ENCODE measurements at regions not wholly inside any gene's neighbourhood (a gene's known extent, or its start where the extent isn't known, plus 50 kb on each side); places are given as distances from the start of the nearest gene placed in this dataset.

- TF ChIP-seq ZBTB34 (CRISPR knock-in tag; IDR thresholded peaks at IDR 0.05) (no peak), GATAD2B (IDR thresholded peaks at IDR 0.05; ENCODE audit: borderline replicate concordance) (no peak), BRCA1 (IDR thresholded peaks at IDR 0.05) (no peak), BRCA1 (CRISPR knock-in tag; IDR thresholded peaks at IDR 0.05) (no peak), ARHGAP35 (IDR thresholded peaks at IDR 0.05; ENCODE audit: partially characterized antibody) (no peak), PHTF2 (CRISPR knock-in tag; IDR thresholded peaks at IDR 0.05) (no peak), RFX7 (CRISPR knock-in tag; IDR thresholded peaks at IDR 0.05) (no peak), ZFP30 (CRISPR knock-in tag; IDR thresholded peaks at IDR 0.05; ENCODE audit: borderline replicate concordance) (no peak), CHCHD3 (CRISPR knock-in tag; IDR thresholded peaks at IDR 0.05) (no peak), DIDO1 (tag; IDR thresholded peaks at IDR 0.05; ENCODE audit: low read depth) (no peak), NBN (IDR thresholded peaks at IDR 0.05; ENCODE audit: low read depth) (no peak), ZNF217 (CRISPR knock-in tag; IDR thresholded peaks at IDR 0.05) (no peak), MEIS2 (IDR thresholded peaks at IDR 0.05; ENCODE audit: partially characterized antibody) (no peak)
- TF ChIP-seq, protein P1, sequence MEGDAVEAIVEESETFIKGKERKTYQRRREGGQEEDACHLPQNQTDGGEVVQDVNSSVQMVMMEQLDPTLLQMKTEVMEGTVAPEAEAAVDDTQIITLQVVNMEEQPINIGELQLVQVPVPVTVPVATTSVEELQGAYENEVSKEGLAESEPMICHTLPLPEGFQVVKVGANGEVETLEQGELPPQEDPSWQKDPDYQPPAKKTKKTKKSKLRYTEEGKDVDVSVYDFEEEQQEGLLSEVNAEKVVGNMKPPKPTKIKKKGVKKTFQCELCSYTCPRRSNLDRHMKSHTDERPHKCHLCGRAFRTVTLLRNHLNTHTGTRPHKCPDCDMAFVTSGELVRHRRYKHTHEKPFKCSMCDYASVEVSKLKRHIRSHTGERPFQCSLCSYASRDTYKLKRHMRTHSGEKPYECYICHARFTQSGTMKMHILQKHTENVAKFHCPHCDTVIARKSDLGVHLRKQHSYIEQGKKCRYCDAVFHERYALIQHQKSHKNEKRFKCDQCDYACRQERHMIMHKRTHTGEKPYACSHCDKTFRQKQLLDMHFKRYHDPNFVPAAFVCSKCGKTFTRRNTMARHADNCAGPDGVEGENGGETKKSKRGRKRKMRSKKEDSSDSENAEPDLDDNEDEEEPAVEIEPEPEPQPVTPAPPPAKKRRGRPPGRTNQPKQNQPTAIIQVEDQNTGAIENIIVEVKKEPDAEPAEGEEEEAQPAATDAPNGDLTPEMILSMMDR (IDR thresholded peaks at IDR 0.05 in 2 of 3, conservative IDR thresholded peaks at IDR 0.05 in 1 of 3; ENCODE audit: insufficient read depth in 2 of 3, low read depth in 1 of 3, low read length in 3 of 3) = no peak
- TF ChIP-seq, protein P2, sequence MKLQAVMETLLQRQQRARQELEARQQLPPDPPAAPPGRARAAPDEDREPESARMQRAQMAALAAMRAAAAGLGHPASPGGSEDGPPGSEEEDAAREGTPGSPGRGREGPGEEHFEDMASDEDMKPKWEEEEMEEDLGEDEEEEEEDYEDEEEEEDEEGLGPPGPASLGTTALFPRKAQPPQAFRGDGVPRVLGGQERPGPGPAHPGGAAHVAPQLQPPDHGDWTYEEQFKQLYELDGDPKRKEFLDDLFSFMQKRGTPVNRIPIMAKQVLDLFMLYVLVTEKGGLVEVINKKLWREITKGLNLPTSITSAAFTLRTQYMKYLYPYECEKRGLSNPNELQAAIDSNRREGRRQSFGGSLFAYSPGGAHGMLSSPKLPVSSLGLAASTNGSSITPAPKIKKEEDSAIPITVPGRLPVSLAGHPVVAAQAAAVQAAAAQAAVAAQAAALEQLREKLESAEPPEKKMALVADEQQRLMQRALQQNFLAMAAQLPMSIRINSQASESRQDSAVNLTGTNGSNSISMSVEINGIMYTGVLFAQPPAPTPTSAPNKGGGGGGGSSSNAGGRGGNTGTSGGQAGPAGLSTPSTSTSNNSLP (IDR thresholded peaks at IDR 0.05; ENCODE audit: borderline replicate concordance, low read depth, low read length) = no peak
These were observed 189.3 kb downstream of the NECTIN3 start for GRCh38 chr3:111260878-111261277.
